ENCODE measurements at regions not wholly inside any gene's neighbourhood (a gene's known extent, or its start where the extent isn't known, plus 50 kb on each side); places are given as distances from the start of the nearest gene placed in this dataset.

DNA sequence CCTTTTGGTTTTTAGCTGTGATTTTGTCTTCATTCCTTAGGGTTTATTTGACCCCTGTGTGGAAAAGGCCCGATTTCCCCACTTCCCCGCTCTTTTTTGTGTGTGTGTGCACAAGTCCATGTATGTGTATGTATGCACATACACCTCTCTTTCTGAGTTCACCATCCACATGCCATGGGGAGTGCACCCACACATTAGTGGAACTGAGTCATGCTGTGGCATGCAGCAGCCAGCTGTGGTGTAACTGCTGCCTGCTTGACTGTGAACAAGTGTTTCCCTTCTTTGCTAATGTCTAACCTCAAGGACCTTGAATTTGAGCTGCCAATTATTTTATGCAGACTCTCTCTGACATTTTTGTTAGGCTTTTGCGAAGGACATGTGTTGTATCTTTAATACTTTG, 434.9 kb upstream of the TPM1 start:
- TF ChIP-seq, protein P1, sequence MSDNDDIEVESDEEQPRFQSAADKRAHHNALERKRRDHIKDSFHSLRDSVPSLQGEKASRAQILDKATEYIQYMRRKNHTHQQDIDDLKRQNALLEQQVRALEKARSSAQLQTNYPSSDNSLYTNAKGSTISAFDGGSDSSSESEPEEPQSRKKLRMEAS (IDR thresholded peaks at IDR 0.05): no peak
- no peak for TF ChIP-seq NFIC (IDR thresholded peaks at IDR 0.05)
- TF ChIP-seq, protein P2, sequence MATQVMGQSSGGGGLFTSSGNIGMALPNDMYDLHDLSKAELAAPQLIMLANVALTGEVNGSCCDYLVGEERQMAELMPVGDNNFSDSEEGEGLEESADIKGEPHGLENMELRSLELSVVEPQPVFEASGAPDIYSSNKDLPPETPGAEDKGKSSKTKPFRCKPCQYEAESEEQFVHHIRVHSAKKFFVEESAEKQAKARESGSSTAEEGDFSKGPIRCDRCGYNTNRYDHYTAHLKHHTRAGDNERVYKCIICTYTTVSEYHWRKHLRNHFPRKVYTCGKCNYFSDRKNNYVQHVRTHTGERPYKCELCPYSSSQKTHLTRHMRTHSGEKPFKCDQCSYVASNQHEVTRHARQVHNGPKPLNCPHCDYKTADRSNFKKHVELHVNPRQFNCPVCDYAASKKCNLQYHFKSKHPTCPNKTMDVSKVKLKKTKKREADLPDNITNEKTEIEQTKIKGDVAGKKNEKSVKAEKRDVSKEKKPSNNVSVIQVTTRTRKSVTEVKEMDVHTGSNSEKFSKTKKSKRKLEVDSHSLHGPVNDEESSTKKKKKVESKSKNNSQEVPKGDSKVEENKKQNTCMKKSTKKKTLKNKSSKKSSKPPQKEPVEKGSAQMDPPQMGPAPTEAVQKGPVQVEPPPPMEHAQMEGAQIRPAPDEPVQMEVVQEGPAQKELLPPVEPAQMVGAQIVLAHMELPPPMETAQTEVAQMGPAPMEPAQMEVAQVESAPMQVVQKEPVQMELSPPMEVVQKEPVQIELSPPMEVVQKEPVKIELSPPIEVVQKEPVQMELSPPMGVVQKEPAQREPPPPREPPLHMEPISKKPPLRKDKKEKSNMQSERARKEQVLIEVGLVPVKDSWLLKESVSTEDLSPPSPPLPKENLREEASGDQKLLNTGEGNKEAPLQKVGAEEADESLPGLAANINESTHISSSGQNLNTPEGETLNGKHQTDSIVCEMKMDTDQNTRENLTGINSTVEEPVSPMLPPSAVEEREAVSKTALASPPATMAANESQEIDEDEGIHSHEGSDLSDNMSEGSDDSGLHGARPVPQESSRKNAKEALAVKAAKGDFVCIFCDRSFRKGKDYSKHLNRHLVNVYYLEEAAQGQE (IDR thresholded peaks at IDR 0.05; ENCODE audit: low read depth): no peak
- TF ChIP-seq EP300 (IDR thresholded peaks at IDR 0.05; ENCODE audit: borderline replicate concordance): no peak
- no peak for TF ChIP-seq TCF12 (IDR thresholded peaks at IDR 0.05; ENCODE audit: low read depth)
- no peak for TF ChIP-seq YY1 (IDR thresholded peaks at IDR 0.05; ENCODE audit: low read depth)
- TF ChIP-seq CREB1 (IDR thresholded peaks at IDR 0.05; ENCODE audit: low read depth): no peak
- TF ChIP-seq FOXM1 (IDR thresholded peaks at IDR 0.05; ENCODE audit: borderline replicate concordance, low read depth): no peak
- TF ChIP-seq TAF1 (IDR thresholded peaks at IDR 0.05; ENCODE audit: low read depth): no peak
- no peak for TF ChIP-seq EGR1 (IDR thresholded peaks at IDR 0.05)
- TF ChIP-seq RAD21 (IDR thresholded peaks at IDR 0.05; ENCODE audit: low read depth): no peak
- no peak for TF ChIP-seq TEAD4 (IDR thresholded peaks at IDR 0.05)

DNA sequence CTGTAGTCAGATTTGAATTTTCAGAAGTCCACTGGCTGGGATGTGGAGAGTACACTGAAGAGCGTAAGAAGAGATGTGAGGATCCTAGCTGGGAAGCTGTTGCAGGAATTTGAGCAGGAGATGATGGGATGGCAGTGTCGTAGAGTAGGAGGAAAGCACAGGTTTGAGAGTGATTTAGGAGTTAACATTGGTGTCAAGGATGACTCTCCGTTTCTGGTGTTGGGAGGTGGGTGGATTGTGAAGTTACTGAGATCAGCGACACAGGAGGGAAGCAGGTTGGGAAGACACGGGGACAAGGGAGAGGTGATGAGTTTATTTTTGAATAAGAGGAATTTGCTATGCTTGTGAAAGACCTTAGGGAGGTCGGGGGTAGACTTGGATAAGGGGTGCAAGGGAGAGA, 434.2 kb upstream of the TPM1 start:
- TF ChIP-seq EGR1 (IDR thresholded peaks at IDR 0.05) (no peak), ZBTB7A (IDR thresholded peaks at IDR 0.05; ENCODE audit: low read depth) (no peak), NFIC (IDR thresholded peaks at IDR 0.05) (no peak)

DNA sequence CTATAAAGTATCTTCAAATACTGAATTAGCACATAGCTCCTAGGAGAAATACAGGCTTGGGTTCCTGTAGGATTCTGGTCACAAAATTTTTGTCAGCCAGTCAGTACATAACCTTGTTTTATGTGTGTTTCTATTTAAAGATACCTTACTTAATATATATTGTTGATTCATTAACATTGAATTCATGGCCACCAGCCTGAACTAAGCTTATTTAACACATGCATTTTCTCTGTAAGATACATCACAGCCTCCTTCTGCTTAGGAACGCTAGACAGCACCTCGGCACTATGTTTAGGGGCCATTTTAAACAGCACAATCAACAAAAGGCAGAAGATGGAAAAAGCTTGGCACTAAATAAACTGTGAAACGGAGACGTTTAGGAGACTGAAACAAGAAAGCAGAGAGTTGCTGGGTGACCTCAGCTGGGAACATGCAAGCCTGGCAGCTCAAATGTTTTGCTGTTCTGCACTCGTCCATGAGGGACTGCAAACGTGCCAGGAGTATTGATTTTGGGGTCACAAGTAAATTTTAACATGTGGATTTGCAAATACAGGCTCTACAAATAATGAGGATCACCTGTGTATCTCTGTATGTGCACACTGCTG, 432.2 kb upstream of the TPM1 start:
- TF ChIP-seq NFIC (IDR thresholded peaks at IDR 0.05) (no peak), CREB1 (IDR thresholded peaks at IDR 0.05; ENCODE audit: low read depth) (no peak), TAF1 (IDR thresholded peaks at IDR 0.05; ENCODE audit: low read depth) (no peak), TCF12 (IDR thresholded peaks at IDR 0.05; ENCODE audit: low read depth) (no peak), ZBTB7A (IDR thresholded peaks at IDR 0.05; ENCODE audit: low read depth) (no peak), TEAD4 (IDR thresholded peaks at IDR 0.05) (no peak), CEBPB (IDR thresholded peaks at IDR 0.05) (no peak), EP300 (IDR thresholded peaks at IDR 0.05; ENCODE audit: borderline replicate concordance) (no peak), EGR1 (IDR thresholded peaks at IDR 0.05) (no peak), RAD21 (IDR thresholded peaks at IDR 0.05; ENCODE audit: low read depth) (no peak), YY1 (IDR thresholded peaks at IDR 0.05; ENCODE audit: low read depth) (no peak), FOXM1 (IDR thresholded peaks at IDR 0.05; ENCODE audit: borderline replicate concordance, low read depth) (no peak)
- TF ChIP-seq, protein P3, sequence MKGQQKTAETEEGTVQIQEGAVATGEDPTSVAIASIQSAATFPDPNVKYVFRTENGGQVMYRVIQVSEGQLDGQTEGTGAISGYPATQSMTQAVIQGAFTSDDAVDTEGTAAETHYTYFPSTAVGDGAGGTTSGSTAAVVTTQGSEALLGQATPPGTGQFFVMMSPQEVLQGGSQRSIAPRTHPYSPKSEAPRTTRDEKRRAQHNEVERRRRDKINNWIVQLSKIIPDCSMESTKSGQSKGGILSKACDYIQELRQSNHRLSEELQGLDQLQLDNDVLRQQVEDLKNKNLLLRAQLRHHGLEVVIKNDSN (IDR thresholded peaks at IDR 0.05): no peak
- TF ChIP-seq, protein P1 (IDR thresholded peaks at IDR 0.05): no peak
- TF ChIP-seq, protein P2 (IDR thresholded peaks at IDR 0.05; ENCODE audit: low read depth): no peak

DNA sequence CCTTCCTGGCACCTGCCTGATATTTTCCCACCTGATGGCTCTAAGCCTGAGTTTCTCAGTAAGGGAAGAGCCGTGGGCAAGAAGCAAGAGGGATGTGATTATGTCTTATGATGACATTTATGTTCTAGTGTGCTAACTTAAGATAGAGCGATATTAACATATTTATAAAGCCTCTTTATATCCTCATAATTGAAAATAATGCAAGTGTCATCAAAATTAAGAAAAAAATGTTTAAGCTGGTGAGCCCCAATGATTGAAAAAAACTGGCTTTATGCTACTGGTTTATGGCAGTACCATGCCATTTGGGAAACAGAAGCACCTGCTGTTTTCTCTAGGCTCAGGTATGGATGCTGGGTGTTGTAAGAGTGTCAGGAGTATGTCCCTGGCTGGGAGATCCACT, 431.5 kb upstream of the TPM1 start:
- TF ChIP-seq ZBTB7A (IDR thresholded peaks at IDR 0.05; ENCODE audit: low read depth) (no peak), EP300 (IDR thresholded peaks at IDR 0.05; ENCODE audit: borderline replicate concordance) (no peak), CEBPB (IDR thresholded peaks at IDR 0.05) (no peak), TCF12 (IDR thresholded peaks at IDR 0.05; ENCODE audit: low read depth) (no peak), YY1 (IDR thresholded peaks at IDR 0.05; ENCODE audit: low read depth) (no peak), NFIC (IDR thresholded peaks at IDR 0.05) (no peak), EGR1 (IDR thresholded peaks at IDR 0.05) (no peak), FOXM1 (IDR thresholded peaks at IDR 0.05; ENCODE audit: borderline replicate concordance, low read depth) (no peak), TAF1 (IDR thresholded peaks at IDR 0.05; ENCODE audit: low read depth) (no peak), CREB1 (IDR thresholded peaks at IDR 0.05; ENCODE audit: low read depth) (no peak), TEAD4 (IDR thresholded peaks at IDR 0.05) (no peak)
- TF ChIP-seq, protein P2 (IDR thresholded peaks at IDR 0.05; ENCODE audit: low read depth): no peak
- TF ChIP-seq, protein P3 (IDR thresholded peaks at IDR 0.05): no peak
- TF ChIP-seq, protein P1 (IDR thresholded peaks at IDR 0.05): no peak
